Prostate gland (tissue), 2 donors: ENCODE measurements at regions not wholly inside any gene's neighbourhood (a gene's known extent, or its start where the extent isn't known, plus 50 kb on each side); places are given as distances from the start of the nearest gene placed in this dataset.
"Not testable (repeated sequence)": the region's sequence is repeated elsewhere in the genome, so short reads cannot be mapped to it uniquely, and the experiment has no call there.

ENCODE experiments used
- DNase-seq: peaks from one replicate; pipeline ENCODE4 v3.0.0-alpha.2; 2019; ENCODE audit warnings: low spot score
- H3K27ac ChIP-seq, 2 donors: fragments of 200-600 bp; sonication (generic); 2 replicates each; pipeline ENCODE4 v1.5.1; 2017 to 2019
- H3K27me3 ChIP-seq: fragments of 200-600 bp; sonication (generic); replicated peaks from 2 replicates; pipeline ENCODE4 v1.5.1; 2019; ENCODE audit not compliant: insufficient read depth
- H3K36me3 ChIP-seq, 2 donors: fragments of 200-600 bp; sonication (generic); 1 replicate in 1 of 2; 2 replicates in 1 of 2; pipeline versions ENCODE4 v1.5.1 to v1.8.1; 2017 to 2019
- H3K4me1 ChIP-seq: fragments of 200-600 bp; sonication (generic); replicated peaks from 2 replicates; pipeline ENCODE4 v1.5.1; 2019
- H3K4me3 ChIP-seq, 2 donors: fragments of 200-600 bp; sonication (generic); 2 replicates each; pipeline ENCODE4 v1.5.1; 2017 to 2019
- H3K9me3 ChIP-seq: fragments of 200-600 bp; sonication (generic); 2 replicates; pipeline ENCODE4 v1.5.1; 2017
- CTCF ChIP-seq, 4 experiments: fragments of 200-600 bp in 2 of 4; fragments of 450-650 bp in 2 of 4; sonication (generic) in 2 of 4; IDR thresholded peaks; 1 replicate in 3 of 4; 2 replicates in 1 of 4; pipeline ENCODE4 v1.5.1; 2016 to 2019; ENCODE audit warnings: antibody characterized with exemption in 4 of 4, mild to moderate bottlenecking in 2 of 4, moderate library complexity in 2 of 4
- POLR2A ChIP-seq: fragments of 450-650 bp; IDR thresholded peaks from one replicate; pipeline ENCODE4 v1.6.1; 2016; ENCODE audit warnings: antibody characterized with exemption, mild to moderate bottlenecking
- POLR2AphosphoS5 ChIP-seq: sonication (generic); formaldehyde crosslinking; IDR thresholded peaks from one replicate; pipeline ENCODE4 v1.6.1; 2017; ENCODE audit warnings: antibody characterized with exemption
- WGBS: methylation state at CpG from one replicate; pipeline ENCODE4 v1.1.5; 2018; 5-methylcytosine and 5-hydroxymethylcytosine counted together
- intact Hi-C: fragments of 100-400 bp; cut with DNase I; formaldehyde crosslinking; loops from one replicate; pipeline ENCODE4 v1.14.2; 2022

GRCh38 chr13:111589992-111590391 lies 269.6 kb downstream of the TEX29 start:
- H3K9me3 ChIP-seq = no peaks in the 10 kb centered on the region

DNA sequence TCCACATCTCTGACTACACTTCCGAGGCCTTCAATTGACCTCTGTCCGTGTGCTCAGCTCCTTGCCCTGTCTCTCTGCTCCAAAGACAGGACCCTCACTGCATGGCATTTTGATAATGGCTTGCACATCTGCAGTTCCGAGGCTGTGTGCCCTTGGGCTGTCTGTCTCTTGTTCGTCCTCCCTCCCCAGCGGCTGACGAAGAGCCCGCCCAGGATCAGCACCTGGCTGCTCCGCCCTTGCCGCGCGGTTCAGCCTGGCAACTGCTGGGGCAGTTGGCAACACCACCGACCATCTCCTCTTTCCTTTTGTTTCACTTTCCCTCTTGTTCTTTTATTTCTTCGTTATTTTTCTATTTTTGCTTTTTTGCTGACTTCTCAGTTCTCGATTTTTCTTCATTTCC lies 270.4 kb downstream of the TEX29 start:
- no peak for TF ChIP-seq POLR2AphosphoS5
- TF ChIP-seq CTCF (IDR thresholded peaks at IDR 0.05) = no peak
- no peak for TF ChIP-seq POLR2A
- no peaks in the 10 kb centered on the region for H3K27me3 ChIP-seq
- intact Hi-C loops = no loop called here

More at GRCh38 chr13:111589992-111590391, 269.6 kb downstream of the TEX29 start:
- TF ChIP-seq POLR2AphosphoS5 (no peak), POLR2A (no peak)
- 93% methylated on average over 7 of the region's 7 CpGs for whole genome bisulfite sequencing
- Histone ChIP-seq H3K27me3 (no peaks in the 10 kb centered on the region), H3K4me1 (no peaks in the 10 kb centered on the region), H3K4me3 (no peak overlapping the region), H3K36me3 (no peaks in the 10 kb centered on the region), H3K27ac (no peak overlapping the region)
- DNase-seq = no peak
- intact Hi-C loops = no loop called here

DNA sequence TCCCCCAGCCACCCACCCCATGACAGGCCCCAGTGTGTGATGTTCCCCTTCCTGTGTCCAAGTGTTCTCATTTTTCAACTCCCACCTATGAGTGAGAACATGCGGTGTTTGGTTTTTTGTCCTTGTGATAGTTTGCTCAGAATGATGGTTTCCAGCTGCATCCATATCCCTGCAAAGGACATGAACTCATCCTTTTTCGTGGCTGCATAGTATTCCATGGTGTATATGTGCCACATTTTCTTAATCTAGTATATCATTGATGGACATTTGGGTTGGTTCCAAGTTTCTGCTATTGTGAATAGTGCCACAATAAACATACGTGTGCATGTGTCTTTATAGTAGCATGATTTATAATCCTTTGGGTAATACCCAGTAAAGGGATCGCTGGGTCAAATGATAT lies 273.0 kb downstream of the TEX29 start:
- H3K4me1 ChIP-seq, H3K36me3 ChIP-seq, H3K4me3 ChIP-seq, H3K27ac ChIP-seq, DNase-seq, H3K9me3 ChIP-seq, H3K27me3 ChIP-seq, intact Hi-C loops: not testable (repeated sequence)
- 86% methylated on average over 4 of the region's 4 CpGs for WGBS

More for the DNA sequence above, 270.4 kb downstream of the TEX29 start:
- H3K4me1 ChIP-seq = no peaks in the 10 kb centered on the region
- H3K36me3 ChIP-seq = no peaks in the 10 kb centered on the region
- no peak for DNase-seq
- H3K4me3 ChIP-seq = no peak overlapping the region
- H3K27ac ChIP-seq = no peak overlapping the region
- no peaks in the 10 kb centered on the region for H3K9me3 ChIP-seq
- 80% methylated on average over 14 of the region's 14 CpGs for WGBS

DNA sequence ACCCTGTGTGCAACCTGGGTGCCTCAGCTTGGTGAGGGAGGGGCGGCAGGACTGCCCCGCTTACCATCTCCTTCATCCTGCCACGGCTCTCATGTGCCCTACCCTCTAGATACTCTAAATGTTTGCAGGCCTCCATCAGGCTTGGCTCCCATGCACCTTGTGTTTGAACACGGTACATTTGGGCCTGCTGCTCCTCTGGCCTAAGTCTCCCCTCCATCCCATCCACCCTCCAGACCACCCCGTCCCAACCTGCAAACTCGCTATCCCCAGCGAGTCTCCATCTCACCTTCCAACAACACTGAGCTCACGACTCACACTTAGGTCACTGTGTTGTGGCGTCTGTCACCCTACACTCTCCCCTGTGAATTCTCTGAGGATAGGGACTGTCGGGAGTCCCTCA lies 274.2 kb downstream of the TEX29 start:
- DNase-seq = no peak

GRCh38 chr13:111595276-111595675 lies 274.8 kb downstream of the TEX29 start:
- 68% methylated on average over 3 of the region's 3 CpGs for WGBS
- Histone ChIP-seq H3K36me3 (no peaks in the 10 kb centered on the region), H3K4me3 (no peak overlapping the region), H3K4me1 (no peaks in the 10 kb centered on the region), H3K9me3 (no peaks in the 10 kb centered on the region), H3K27ac (no peak overlapping the region), H3K27me3 (no peaks in the 10 kb centered on the region)
- no peak for TF ChIP-seq CTCF (IDR thresholded peaks at IDR 0.05)
- no peak for TF ChIP-seq POLR2AphosphoS5
- no peak for TF ChIP-seq POLR2A
- intact Hi-C loops = no loop called here
- DNase-seq = no peak

More for the DNA sequence above, 274.2 kb downstream of the TEX29 start:
- H3K27ac ChIP-seq = no peak overlapping the region
- TF ChIP-seq POLR2A (no peak), CTCF (IDR thresholded peaks at IDR 0.05) (no peak), POLR2AphosphoS5 (no peak)
- no peaks in the 10 kb centered on the region for H3K36me3 ChIP-seq
- no peaks in the 10 kb centered on the region for H3K27me3 ChIP-seq
- H3K9me3 ChIP-seq = no peaks in the 10 kb centered on the region
- WGBS = 90% methylated on average over 10 of the region's 10 CpGs
- no peaks in the 10 kb centered on the region for H3K4me1 ChIP-seq
- intact Hi-C loops = no loop called here
- H3K4me3 ChIP-seq = no peak overlapping the region

- DNase-seq = no peak
- H3K4me1 ChIP-seq = no peaks in the 10 kb centered on the region
- TF ChIP-seq CTCF (IDR thresholded peaks at IDR 0.05) = no peak
- no peak for TF ChIP-seq POLR2AphosphoS5
- TF ChIP-seq POLR2A = no peak
- no peak overlapping the region for H3K4me3 ChIP-seq
- H3K27me3 ChIP-seq = no peaks in the 10 kb centered on the region
- 92% methylated on average over 11 of the region's 11 CpGs for WGBS
- H3K27ac ChIP-seq = no peak overlapping the region
- H3K9me3 ChIP-seq = no peaks in the 10 kb centered on the region
- no peaks in the 10 kb centered on the region for H3K36me3 ChIP-seq
- intact Hi-C loops = no loop called here
Measured at GRCh38 chr13:111595791-111596190, 275.3 kb downstream of the TEX29 start.
